SK-N-SH treated with all-trans-retinoic acid at 6 μM for 48 hours (cell line): ENCODE measurements at regions not wholly inside any gene's neighbourhood (a gene's known extent, or its start where the extent isn't known, plus 50 kb on each side); places are given as distances from the start of the nearest gene placed in this dataset.

Source experiments
- ARNTL ChIP-seq: fragments of 450-650 bp; formaldehyde crosslinking; IDR thresholded peaks from 2 replicates; pipeline ENCODE4 v1.5.0; 2020; ENCODE audit warnings: low read depth, mild to moderate bottlenecking, moderate library complexity, borderline replicate concordance
- ESRRG ChIP-seq: fragments of 250-450 bp; sonication (Bioruptor Pico); IDR thresholded peaks from 2 replicates; pipeline ENCODE4 v1.6.1; 2021; ENCODE audit warnings: mild to moderate bottlenecking
- PATZ1 ChIP-seq: fragments of 250-450 bp; sonication (Bioruptor Pico); IDR thresholded peaks from 2 replicates; pipeline ENCODE4 v1.8.0; 2020; ENCODE audit warnings: mild to moderate bottlenecking, moderate library complexity, borderline replicate concordance
- PPARA ChIP-seq: fragments of 250-450 bp; sonication (Bioruptor Pico); IDR thresholded peaks from 2 replicates; pipeline ENCODE4 v1.5.0; 2020; ENCODE audit warnings: mild to moderate bottlenecking, borderline replicate concordance
- TOX ChIP-seq: fragments of 250-450 bp; sonication (Bioruptor Pico); IDR thresholded peaks from 2 replicates; pipeline ENCODE4 v1.8.0; 2021; ENCODE audit warnings: mild to moderate bottlenecking, moderate library complexity, borderline replicate concordance
- ZFP30 ChIP-seq: fragments of 450-650 bp; formaldehyde crosslinking; IDR thresholded peaks from 2 replicates; pipeline ENCODE4 v1.5.0; 2022; ENCODE audit warnings: mild to moderate bottlenecking, moderate library complexity

GRCh38 chr12:60159761-60160160 is 563.9 kb downstream of the SLC16A7 start:
- TF ChIP-seq PPARA (CRISPR knock-in tag) (no peak), TOX (no peak), ARNTL (CRISPR knock-in tag) (no peak), ZFP30 (CRISPR knock-in tag) (no peak), ESRRG (CRISPR knock-in tag) (no peak), PATZ1 (CRISPR knock-in tag) (no peak)
